Esophagus squamous epithelium (tissue), 4 donors: ENCODE measurements at regions not wholly inside any gene's neighbourhood (a gene's known extent, or its start where the extent isn't known, plus 50 kb on each side); places are given as distances from the start of the nearest gene placed in this dataset.

Experiments
- CTCF ChIP-seq, 6 experiments: fragments of 450-650 bp in 4 of 6; fragments of 200-600 bp in 2 of 6; sonication (generic) in 2 of 6; IDR thresholded peaks; one replicate each; pipeline ENCODE4 v1.5.1; 2016 to 2019; ENCODE audit warnings: antibody characterized with exemption in 6 of 6, mild to moderate bottlenecking in 4 of 6, moderate library complexity in 4 of 6
- POLR2A ChIP-seq, 4 donors: fragments of 450-650 bp; IDR thresholded peaks; one replicate each; pipeline ENCODE4 v1.6.1; 2017; ENCODE audit warnings: antibody characterized with exemption in 4 of 4, mild to moderate bottlenecking in 4 of 4, moderate library complexity in 3 of 4

DNA sequence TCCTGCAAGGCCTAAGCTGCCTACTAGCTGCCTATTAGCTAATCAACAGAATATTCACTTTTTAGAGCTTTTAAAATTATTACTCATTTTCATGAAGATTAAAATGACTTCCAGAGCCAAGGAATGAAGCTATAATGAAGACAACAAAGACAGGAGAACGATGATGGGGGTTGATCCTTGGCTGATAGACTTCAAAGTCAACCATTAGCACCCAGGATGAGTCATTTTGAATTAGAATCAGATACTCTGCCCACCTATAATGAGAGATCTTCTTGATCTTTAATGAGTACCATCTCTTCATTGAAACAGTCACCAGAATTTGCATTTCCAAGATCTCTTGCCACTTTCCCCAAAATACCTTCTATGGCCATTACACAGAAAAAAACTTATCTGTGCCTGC lies 56.7 kb upstream of the CDYL start:
- no peak for TF ChIP-seq CTCF (IDR thresholded peaks at IDR 0.05)
- TF ChIP-seq POLR2A (IDR thresholded peaks at IDR 0.05): no peak
